Heart right ventricle (tissue), 16 donors: ENCODE measurements at regions not wholly inside any gene's neighbourhood (a gene's known extent, or its start where the extent isn't known, plus 50 kb on each side); places are given as distances from the start of the nearest gene placed in this dataset.

Source experiments
- ATAC-seq, 8 donors: fragments of 200-7000 bp; cut with Tn5 transposase; one replicate each; pipeline ENCODE4 v1.9.1; 2020; ENCODE audit warnings: mild to moderate bottlenecking in 8 of 8, moderate library complexity in 8 of 8, moderate number of reproducible peaks in 1 of 8
- DNase-seq, 2 donors: peaks; one replicate each; pipeline ENCODE4 v3.0.0-alpha.2; 2020
- H3K27ac ChIP-seq, 10 donors: fragments of 200-600 bp; sonication (generic) in 2 of 10; one replicate each; pipeline versions ENCODE4 v1.5.0 to v1.8.0; 2020 to 2022; ENCODE audit warnings: mild to moderate bottlenecking in 3 of 10
- H3K27me3 ChIP-seq, 7 donors: fragments of 200-600 bp; one replicate each; pipeline ENCODE4 v1.8.0; 2021 to 2022; ENCODE audit warnings: mild to moderate bottlenecking in 2 of 7
- H3K36me3 ChIP-seq, 9 donors: fragments of 200-600 bp; sonication (generic) in 1 of 9; one replicate each; pipeline versions ENCODE4 v1.5.0 to v1.8.0; 2020 to 2022; ENCODE audit warnings: mild to moderate bottlenecking in 2 of 9
- H3K4me1 ChIP-seq, 9 donors: fragments of 200-600 bp; sonication (generic) in 1 of 9; one replicate each; pipeline versions ENCODE4 v1.5.0 to v1.8.0; 2020 to 2022; ENCODE audit warnings: mild to moderate bottlenecking in 4 of 9
- H3K4me3 ChIP-seq, 10 donors: fragments of 200-600 bp; sonication (generic) in 2 of 10; one replicate each; pipeline versions ENCODE4 v1.5.0 to v1.8.0; 2020 to 2022; ENCODE audit warnings: mild to moderate bottlenecking in 7 of 10, moderate library complexity in 2 of 10
- H3K9me3 ChIP-seq, 11 donors: fragments of 200-600 bp in 10 of 11; sonication (generic) in 2 of 11; one replicate each; pipeline versions ENCODE4 v1.5.0 to v1.8.0; 2013 to 2022; ENCODE audit warnings: mild to moderate bottlenecking in 2 of 11, control low read depth in 1 of 11, moderate library complexity in 1 of 11
- CTCF ChIP-seq, 9 donors: fragments of 200-600 bp; sonication (generic) in 2 of 9; IDR thresholded peaks; one replicate each; pipeline versions ENCODE4 v1.5.0 to v1.8.0; 2021 to 2022; ENCODE audit warnings: antibody characterized with exemption in 9 of 9, mild to moderate bottlenecking in 5 of 9, moderate library complexity in 1 of 9
- WGBS, 2 donors: extraction: QIAGEN DNeasy Blood & Tissue Kit; methylation state at CpG; one replicate each; pipeline ENCODE4 v1.1.7; 2013; ENCODE audit warnings: inconsistent platforms in 1 of 2; 5-methylcytosine and 5-hydroxymethylcytosine counted together
- intact Hi-C, 10 donors: fragments of 100-400 bp; cut with DNase I; formaldehyde crosslinking; loops; one replicate each; pipeline versions ENCODE4 v1.11.1 to v1.14.2; 2022
- donor health status: Arrhythmogenic right ventricular cardiomyopathy.
- donor health status: ischemic (EF 13 %, LVEDD 7.1; RV severe dilation, severe dysfunction).
- donor health status: healthy with polysubstance abuse.
- donor health status: DM: no; HTN: yes; CAD: no.
- donor health status: DM: no; HTN: no; CAD: no.
- donor health status: ischemic (EF 25% LVEDD 6.9; RV normal size, moderate dysfunction).
- donor health status: ischemic (EF 25% LVEDD 5.7; RV mildly dilated, moderate dysfunction).
- donor health status: healthy.
- donor health status: DM: yes; HTN: yes; CAD: no.
- donor health status: Ischemic cardiomyopathy.
- donor health status: ischemic (EF 35%, LVEDD 5.7; RV mildly dilated, moderate dysfunction).
- donor health status: nonischemic (EF 11% LVEDD 7.7; RV severe dilation, severe dysfunction).
- donor health status: DM: yes; HTN: yes; CAD: no.
- donor health status: PGD.
- donor health status: ischemic (EF 29% LVEDD 5.4; RV normal size, mild dysfunction).
- donor health status: nonischemic (EF 23%, LVEDD 6.1; RV moderate dilation, normal function).

- Histone ChIP-seq H3K4me1 (no peaks in the 10 kb centered on the region), H3K27me3 (no peaks in the 10 kb centered on the region), H3K4me3 (no peak overlapping the region), H3K36me3 (no peaks in the 10 kb centered on the region), H3K27ac (no peak overlapping the region), H3K9me3 (no peaks in the 10 kb centered on the region)
- DNase-seq (no peak), ATAC-seq (no peak)
- intact Hi-C loops, result no loop called here
- 92 to 94% methylated on average over 6 of the region's 6 CpGs for WGBS, 2 donors
- TF ChIP-seq CTCF (IDR thresholded peaks at IDR 0.05), result no peak
These were observed 66.4 kb upstream of the TLE1 start for GRCh38 chr9:81755721-81756120.

GRCh38 chr9:81756561-81756960, 67.2 kb upstream of the TLE1 start:
- Histone ChIP-seq H3K4me1 (no peaks in the 10 kb centered on the region), H3K4me3 (no peak overlapping the region), H3K9me3 (no peaks in the 10 kb centered on the region), H3K36me3 (no peaks in the 10 kb centered on the region), H3K27me3 (no peaks in the 10 kb centered on the region), H3K27ac (no peak overlapping the region)
- intact Hi-C loops, result no loop called here
- ATAC-seq (no peak), DNase-seq (no peak)
- WGBS, 2 donors, result 80 to 84% methylated on average over 5 of the region's 5 CpGs
- no peak for TF ChIP-seq CTCF (IDR thresholded peaks at IDR 0.05)

- DNase-seq (no peak), ATAC-seq (no peak)
- Histone ChIP-seq H3K4me3 (no peak overlapping the region), H3K4me1 (no peaks in the 10 kb centered on the region), H3K36me3 (no peaks in the 10 kb centered on the region), H3K9me3 (no peaks in the 10 kb centered on the region), H3K27ac (no peak overlapping the region), H3K27me3 (no peaks in the 10 kb centered on the region)
- TF ChIP-seq CTCF (IDR thresholded peaks at IDR 0.05), result no peak
- 95 to 97% methylated on average over 3 of the region's 3 CpGs for WGBS, 2 donors
- intact Hi-C loops, result no loop called here
These were observed 68.9 kb upstream of the TLE1 start for GRCh38 chr9:81758123-81758797.

- Histone ChIP-seq H3K9me3 (no peaks in the 10 kb centered on the region), H3K4me3 (no peak overlapping the region), H3K36me3 (no peaks in the 10 kb centered on the region), H3K27ac (no peak overlapping the region), H3K27me3 (no peaks in the 10 kb centered on the region), H3K4me1 (no peaks in the 10 kb centered on the region)
- DNase-seq (peak in 1 of 2 donors; percentile 30), ATAC-seq (peak in 5 of 8 donors; percentile 44 to 82 (median 67))
- 53 to 64% methylated on average over 5 of the region's 5 CpGs for WGBS, 2 donors
- intact Hi-C loops, result no loop called here
- no peak for TF ChIP-seq CTCF (IDR thresholded peaks at IDR 0.05)
These were observed 70.4 kb upstream of the TLE1 start for GRCh38 chr9:81759680-81760215.
